HepG2 (cell line): ENCODE measurements at regions not wholly inside any gene's neighbourhood (a gene's known extent, or its start where the extent isn't known, plus 50 kb on each side); places are given as distances from the start of the nearest gene placed in this dataset.
A peak's percentile ranks its signal among the peaks of the same experiment; 100 is the strongest.

Source experiments
- AGO1 ChIP-seq: fragments of 200-400 bp; formaldehyde crosslinking; IDR thresholded peaks from 2 replicates; pipeline ENCODE4 v1.6.1; 2017; ENCODE audit warnings: mild to moderate bottlenecking, low read depth, low read length, moderate library complexity; ENCODE audit not compliant: poor library complexity, severe bottlenecking
- HHEX ChIP-seq: IDR thresholded peaks from 2 replicates; pipeline ENCODE4 v1.6.1; 2016; ENCODE audit warnings: control low read depth
- HOXA9 ChIP-seq: sonication (generic); formaldehyde crosslinking; IDR thresholded peaks from 2 replicates; pipeline ENCODE4 v1.8.1; 2022; ENCODE audit warnings: missing genetic modification reagents, mild to moderate bottlenecking, moderate library complexity, borderline replicate concordance
- SNAPC2 ChIP-seq: sonication (generic); formaldehyde crosslinking; IDR thresholded peaks from 2 replicates; pipeline ENCODE4 v1.8.1; 2022; ENCODE audit warnings: mild to moderate bottlenecking, missing genetic modification reagents
- SOX5 ChIP-seq: IDR thresholded peaks from 2 replicates; pipeline ENCODE4 v1.6.1; 2016; ENCODE audit warnings: borderline replicate concordance
- USF2 ChIP-seq, 2 experiments: sonication (generic) in 1 of 2; formaldehyde crosslinking in 1 of 2; IDR thresholded peaks; 2 replicates each; pipeline versions ENCODE4 v1.5.1 to v1.6.1; 2011 to 2020; ENCODE audit warnings: borderline replicate concordance in 1 of 2, low read depth in 1 of 2, low read length in 1 of 2, mild to moderate bottlenecking in 1 of 2, missing genetic modification reagents in 1 of 2, moderate library complexity in 1 of 2
- ZBTB20 ChIP-seq: sonication (generic); formaldehyde crosslinking; IDR thresholded peaks from 2 replicates; pipeline ENCODE4 v1.8.1; 2023; ENCODE audit warnings: missing genetic modification reagents, low read depth, mild to moderate bottlenecking, borderline replicate concordance
- ZFP41 ChIP-seq: sonication (generic); formaldehyde crosslinking; IDR thresholded peaks from 2 replicates; pipeline ENCODE4 v1.4.0; 2020; ENCODE audit warnings: mild to moderate bottlenecking, missing genetic modification reagents, borderline replicate concordance
- ZNF124 ChIP-seq: sonication (generic); formaldehyde crosslinking; IDR thresholded peaks from 2 replicates; pipeline ENCODE4 v1.4.0; 2020; ENCODE audit warnings: missing genetic modification reagents
- ZNF263 ChIP-seq: sonication (generic); formaldehyde crosslinking; IDR thresholded peaks from 2 replicates; pipeline ENCODE4 v1.4.0; 2020; ENCODE audit warnings: missing genetic modification reagents
- ZNF382 ChIP-seq: sonication (generic); formaldehyde crosslinking; IDR thresholded peaks from 2 replicates; pipeline ENCODE4 v1.5.0; 2020; ENCODE audit warnings: missing genetic modification reagents, mild to moderate bottlenecking, borderline replicate concordance
- ZNF547 ChIP-seq: sonication (generic); formaldehyde crosslinking; IDR thresholded peaks from 2 replicates; pipeline ENCODE4 v1.5.1; 2020; ENCODE audit warnings: mild to moderate bottlenecking, missing genetic modification reagents
- ZNF567 ChIP-seq: sonication (generic); formaldehyde crosslinking; IDR thresholded peaks from 2 replicates; pipeline ENCODE4 v1.8.1; 2023; ENCODE audit warnings: mild to moderate bottlenecking, missing genetic modification reagents, borderline replicate concordance
- ZNF577 ChIP-seq: sonication (generic); formaldehyde crosslinking; IDR thresholded peaks from 2 replicates; pipeline ENCODE4 v1.4.0; 2020; ENCODE audit warnings: mild to moderate bottlenecking, low read depth, missing genetic modification reagents, borderline replicate concordance
- ZNF687 ChIP-seq: sonication (generic); formaldehyde crosslinking; IDR thresholded peaks from 2 replicates; pipeline ENCODE4 v1.5.1; 2020; ENCODE audit warnings: mild to moderate bottlenecking, missing genetic modification reagents, moderate library complexity
- ZNF780A ChIP-seq: sonication (generic); formaldehyde crosslinking; IDR thresholded peaks from 2 replicates; pipeline ENCODE4 v1.8.0; 2022; ENCODE audit warnings: mild to moderate bottlenecking, missing genetic modification reagents, moderate library complexity
- ZNF782 ChIP-seq: sonication (generic); formaldehyde crosslinking; IDR thresholded peaks from 2 replicates; pipeline ENCODE4 v1.4.0; 2020; ENCODE audit warnings: missing genetic modification reagents, mild to moderate bottlenecking, borderline replicate concordance
- ZNF839 ChIP-seq: sonication (generic); formaldehyde crosslinking; IDR thresholded peaks from 2 replicates; pipeline ENCODE4 v1.4.0; 2020; ENCODE audit warnings: missing genetic modification reagents, mild to moderate bottlenecking, borderline replicate concordance
- ZZZ3 ChIP-seq: sonication (generic); formaldehyde crosslinking; IDR thresholded peaks from 2 replicates; pipeline ENCODE4 v1.4.0; 2020; ENCODE audit warnings: missing genetic modification reagents, mild to moderate bottlenecking, borderline replicate concordance
- TF ChIP-seq, protein P1 (sequence below): sonication (generic); formaldehyde crosslinking; IDR thresholded peaks from 2 replicates; pipeline ENCODE4 v1.5.0; 2020; ENCODE audit warnings: missing genetic modification reagents, mild to moderate bottlenecking, borderline replicate concordance

GRCh38 chr5:88140856-88141752 lies 127.5 kb downstream of the TMEM161B start (continued):
- no peak for TF ChIP-seq HOXA9 (CRISPR knock-in tag)
- no peak for TF ChIP-seq ZNF780A
- TF ChIP-seq ZNF547 (CRISPR knock-in tag), result no peak
- TF ChIP-seq ZZZ3 (CRISPR knock-in tag), result no peak
- no peak for TF ChIP-seq ZNF839 (CRISPR knock-in tag)
- TF ChIP-seq AGO1, result no peak
- no peak for TF ChIP-seq ZNF382 (CRISPR knock-in tag)
- TF ChIP-seq HHEX (CRISPR knock-in tag), result no peak
- 0 out of 2 replicates have a peak, but pooled peaks have one; percentile 23 for TF ChIP-seq ZNF124 (CRISPR knock-in tag)
- no peak for TF ChIP-seq SNAPC2 (CRISPR knock-in tag)
- TF ChIP-seq, protein P1, sequence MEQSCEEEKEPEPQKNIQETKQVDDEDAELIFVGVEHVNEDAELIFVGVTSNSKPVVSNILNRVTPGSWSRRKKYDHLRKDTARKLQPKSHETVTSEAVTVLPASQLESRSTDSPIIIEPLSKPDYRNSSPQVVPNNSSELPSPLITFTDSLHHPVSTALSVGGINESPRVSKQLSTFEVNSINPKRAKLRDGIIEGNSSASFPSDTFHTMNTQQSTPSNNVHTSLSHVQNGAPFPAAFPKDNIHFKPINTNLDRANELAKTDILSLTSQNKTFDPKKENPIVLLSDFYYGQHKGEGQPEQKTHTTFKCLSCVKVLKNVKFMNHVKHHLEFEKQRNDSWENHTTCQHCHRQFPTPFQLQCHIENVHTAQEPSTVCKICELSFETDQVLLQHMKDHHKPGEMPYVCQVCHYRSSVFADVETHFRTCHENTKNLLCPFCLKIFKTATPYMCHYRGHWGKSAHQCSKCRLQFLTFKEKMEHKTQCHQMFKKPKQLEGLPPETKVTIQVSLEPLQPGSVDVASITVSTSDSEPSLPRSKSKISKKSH (CRISPR knock-in tag), result no peak
- TF ChIP-seq ZNF567, result no peak
- no peak for TF ChIP-seq USF2 (IDR thresholded peaks at IDR 0.05; ENCODE audit: low read depth, low read length)
- TF ChIP-seq USF2 (CRISPR knock-in tag; IDR thresholded peaks at IDR 0.05; ENCODE audit: borderline replicate concordance), result no peak
- TF ChIP-seq ZNF782 (CRISPR knock-in tag), result no peak
- TF ChIP-seq ZNF577, result no peak
- no peak for TF ChIP-seq SOX5 (CRISPR knock-in tag)
- no peak for TF ChIP-seq ZBTB20 (CRISPR knock-in tag)
- TF ChIP-seq ZNF687 (CRISPR knock-in tag), result peak; percentile 68
- peak; percentile 89 for TF ChIP-seq ZNF263 (CRISPR knock-in tag)
- no peak for TF ChIP-seq ZFP41 (CRISPR knock-in tag)
